ENCODE measurements at regions not wholly inside any gene's neighbourhood (a gene's known extent, or its start where the extent isn't known, plus 50 kb on each side); places are given as distances from the start of the nearest gene placed in this dataset.
A peak's percentile ranks its signal among the peaks of the same experiment; 100 is the strongest.

DNA sequence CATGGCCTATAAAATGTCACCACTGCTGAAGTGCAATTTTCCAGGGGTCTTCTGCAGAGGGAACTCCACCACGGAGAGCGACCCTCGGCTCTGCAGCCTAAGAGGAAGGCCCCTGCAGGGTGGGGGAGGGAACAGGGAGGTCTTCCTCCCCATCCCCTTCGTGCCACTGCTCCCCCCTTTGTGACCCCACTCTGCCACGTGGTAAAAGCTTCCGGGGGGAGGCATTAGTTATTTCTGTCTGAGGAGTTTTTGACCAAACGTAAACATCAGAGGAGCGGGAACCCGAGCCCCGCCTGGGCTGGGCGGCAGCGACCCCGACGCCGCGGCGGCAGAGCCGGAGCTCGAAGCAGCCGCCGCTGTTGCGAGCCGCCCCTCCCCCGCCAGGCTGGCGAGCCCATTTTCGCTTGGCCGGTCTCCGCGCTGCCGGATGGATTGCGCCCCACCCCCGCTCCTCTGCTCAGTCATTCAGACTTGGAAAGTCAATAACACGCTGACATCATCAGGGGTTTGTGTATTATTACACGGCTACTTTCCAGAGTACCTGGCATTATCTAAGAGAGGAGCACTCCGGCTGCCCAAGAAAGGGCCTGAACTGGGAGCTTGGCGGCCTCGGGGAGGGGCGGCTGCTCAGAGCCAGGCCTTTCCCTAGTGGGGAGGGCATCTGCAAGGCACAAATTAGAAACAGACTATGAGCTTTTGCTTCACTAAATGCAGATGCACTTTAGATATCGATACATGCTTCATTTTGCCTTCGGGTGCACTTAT lies 162.5 kb upstream of the TBL1XR1 start (continued):
- TF ChIP-seq NFE2L1 (CRISPR knock-in tag; IDR thresholded peaks at IDR 0.05; ENCODE audit: borderline replicate concordance) (no peak), TARDBP (CRISPR knock-in tag; IDR thresholded peaks at IDR 0.05) (peak; percentile 97), ZNF441 (CRISPR knock-in tag; IDR thresholded peaks at IDR 0.05; ENCODE audit: borderline replicate concordance) (peak; percentile 78; the same call in 1 of the 2 replicates), ZKSCAN8 (CRISPR knock-in tag; IDR thresholded peaks at IDR 0.05; ENCODE audit: borderline replicate concordance) (peak; percentile 75; the same call in 1 of the 2 replicates), ZNF317 (CRISPR knock-in tag; IDR thresholded peaks at IDR 0.05) (peak; percentile 80; the same call in 1 of the 2 replicates), ASH2L (IDR thresholded peaks at IDR 0.05; ENCODE audit: insufficient read length, low read depth, low read length) (peak; percentile 66), ZSCAN25 (CRISPR knock-in tag; IDR thresholded peaks at IDR 0.05) (0 out of 2 replicates have a peak, but pooled peaks have one; percentile 23), FOXO1 (CRISPR knock-in tag; IDR thresholded peaks at IDR 0.05) (peak; percentile 97), SOX13 (IDR thresholded peaks at IDR 0.05) (peak; percentile 68; the same call in 1 of the 2 replicates), SOX13 (CRISPR knock-in tag; conservative IDR thresholded peaks at IDR 0.05 in 1 of 2, IDR thresholded peaks at IDR 0.05 in 1 of 2) (peak; percentile 22 to 95; a peak in 2 of 4 replicates), YEATS2 (CRISPR knock-in tag; IDR thresholded peaks at IDR 0.05; ENCODE audit: borderline replicate concordance) (peak; percentile 74; the same call in 1 of the 2 replicates), TOPORS (CRISPR knock-in tag; IDR thresholded peaks at IDR 0.05) (no peak), ZFP90 (CRISPR knock-in tag; IDR thresholded peaks at IDR 0.05; ENCODE audit: borderline replicate concordance) (no peak; the same call in 1 of the 2 replicates), ZFP36L1 (CRISPR knock-in tag; IDR thresholded peaks at IDR 0.05) (peak; percentile 82; the same call in 1 of the 2 replicates), POLR2G (IDR thresholded peaks at IDR 0.05; ENCODE audit: low read depth, low read length) (peak; percentile 15; the same call in 1 of the 2 replicates), ZNF556 (CRISPR knock-in tag; IDR thresholded peaks at IDR 0.05; ENCODE audit: borderline replicate concordance) (0 out of 2 replicates have a peak, but pooled peaks have one; percentile 96), NFKB2 (CRISPR knock-in tag; IDR thresholded peaks at IDR 0.05; ENCODE audit: borderline replicate concordance) (peak; percentile 83), ZNF138 (CRISPR knock-in tag; IDR thresholded peaks at IDR 0.05; ENCODE audit: low read depth) (no peak), MIER2 (CRISPR knock-in tag; IDR thresholded peaks at IDR 0.05) (peak; percentile 81), NR2F2 (IDR thresholded peaks at IDR 0.05; ENCODE audit: borderline replicate concordance, low read depth) (peak; percentile 79; the same call in 1 of the 2 replicates), ZNF773 (CRISPR knock-in tag; IDR thresholded peaks at IDR 0.05; ENCODE audit: borderline replicate concordance) (no peak), ZNF460 (CRISPR knock-in tag; IDR thresholded peaks at IDR 0.05; ENCODE audit: borderline replicate concordance) (peak; percentile 73; the same call in 1 of the 2 replicates), GABPB1 (CRISPR knock-in tag; IDR thresholded peaks at IDR 0.05) (peak; percentile 88), ZNF713 (CRISPR knock-in tag; IDR thresholded peaks at IDR 0.05) (0 out of 2 replicates have a peak, but pooled peaks have one; percentile 60), PHF8 (CRISPR knock-in tag; IDR thresholded peaks at IDR 0.05) (peak; percentile 45), JDP2 (CRISPR knock-in tag; IDR thresholded peaks at IDR 0.05; ENCODE audit: borderline replicate concordance) (no peak), FLYWCH1 (CRISPR knock-in tag; IDR thresholded peaks at IDR 0.05) (peak; percentile 72; the same call in 1 of the 2 replicates)
- TF ChIP-seq, protein P1, sequence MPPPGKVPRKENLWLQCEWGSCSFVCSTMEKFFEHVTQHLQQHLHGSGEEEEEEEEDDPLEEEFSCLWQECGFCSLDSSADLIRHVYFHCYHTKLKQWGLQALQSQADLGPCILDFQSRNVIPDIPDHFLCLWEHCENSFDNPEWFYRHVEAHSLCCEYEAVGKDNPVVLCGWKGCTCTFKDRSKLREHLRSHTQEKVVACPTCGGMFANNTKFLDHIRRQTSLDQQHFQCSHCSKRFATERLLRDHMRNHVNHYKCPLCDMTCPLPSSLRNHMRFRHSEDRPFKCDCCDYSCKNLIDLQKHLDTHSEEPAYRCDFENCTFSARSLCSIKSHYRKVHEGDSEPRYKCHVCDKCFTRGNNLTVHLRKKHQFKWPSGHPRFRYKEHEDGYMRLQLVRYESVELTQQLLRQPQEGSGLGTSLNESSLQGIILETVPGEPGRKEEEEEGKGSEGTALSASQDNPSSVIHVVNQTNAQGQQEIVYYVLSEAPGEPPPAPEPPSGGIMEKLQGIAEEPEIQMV (CRISPR knock-in tag; IDR thresholded peaks at IDR 0.05; ENCODE audit: low read depth): peak; percentile 88
